Adrenal gland (tissue), 9 donors: ENCODE measurements at regions not wholly inside any gene's neighbourhood (a gene's known extent, or its start where the extent isn't known, plus 50 kb on each side); places are given as distances from the start of the nearest gene placed in this dataset.

Experiments used
- DNase-seq, 7 donors: peaks; one replicate each; pipeline ENCODE4 v3.0.0-alpha.2; 2019 to 2020
- H3K27ac ChIP-seq, 5 donors: fragments of 200-600 bp; sonication (generic) in 4 of 5; 1 replicate in 3 of 5; 2 replicates in 2 of 5; pipeline versions ENCODE4 v1.5.1 to v1.8.0; 2016 to 2020; ENCODE audit warnings: mild to moderate bottlenecking in 1 of 5
- H3K27me3 ChIP-seq: fragments of 200-600 bp; 2 replicates; pipeline ENCODE4 v1.8.0; 2021
- H3K36me3 ChIP-seq, 2 donors: fragments of 200-600 bp; replicated peaks in 1 of 2; 1 replicate in 1 of 2; 2 replicates in 1 of 2; pipeline versions ENCODE4 v1.5.1 to v1.8.0; 2018 to 2022
- H3K4me1 ChIP-seq, 2 donors: fragments of 200-600 bp; replicated peaks in 1 of 2; 1 replicate in 1 of 2; 2 replicates in 1 of 2; pipeline versions ENCODE4 v1.5.1 to v1.8.0; 2018 to 2021
- H3K4me3 ChIP-seq, 4 donors: fragments of 200-600 bp; sonication (generic) in 3 of 4; one replicate each; pipeline ENCODE4 v1.5.1; 2016 to 2018
- H3K9me3 ChIP-seq, 3 donors: fragments of 200-600 bp; sonication (generic) in 1 of 3; replicated peaks in 1 of 3; 1 replicate in 2 of 3; 2 replicates in 1 of 3; pipeline versions ENCODE4 v1.5.1 to v1.8.0; 2016 to 2021
- CTCF ChIP-seq, 6 experiments: fragments of 450-650 bp in 4 of 6; fragments of 200-600 bp in 2 of 6; sonication (generic) in 1 of 6; IDR thresholded peaks; 1 replicate in 5 of 6; 2 replicates in 1 of 6; pipeline versions ENCODE4 v1.5.1 to v1.8.0; 2016 to 2021; ENCODE audit warnings: antibody characterized with exemption in 6 of 6, mild to moderate bottlenecking in 2 of 6, moderate library complexity in 1 of 6
- POLR2A ChIP-seq, 2 donors: fragments of 450-650 bp; IDR thresholded peaks; one replicate each; pipeline ENCODE4 v1.6.1; 2017; ENCODE audit warnings: antibody characterized with exemption in 2 of 2, mild to moderate bottlenecking in 2 of 2, moderate library complexity in 1 of 2
- WGBS, 4 donors: extraction: QIAGEN DNeasy Blood & Tissue Kit in 2 of 4; methylation state at CpG; one replicate each; pipeline versions ENCODE4 v1.1.5 to v1.1.7; 2013 to 2017; 5-methylcytosine and 5-hydroxymethylcytosine counted together
- intact Hi-C, 2 donors: fragments of 100-400 bp; cut with DNase I; formaldehyde crosslinking; loops; one replicate each; pipeline versions ENCODE4 v1.14.1 to v1.15.0; 2022 to 2023
- donor health status: healthy with polysubstance abuse.
- donor health status: Bipolar disorder and iron deficiency.
- donor health status: DM: yes; HTN: yes; CAD: no.
- donor health status: DM: no; HTN: no; CAD: no.
- donor health status: DM: no; HTN: no; CAD: no.

- no peak for DNase-seq
- 49 to 62% (median 59%) methylated on average over 19 to 21 of the region's 21 CpGs for WGBS, 4 donors
- TF ChIP-seq POLR2A (IDR thresholded peaks at IDR 0.05) (no peak), CTCF (IDR thresholded peaks at IDR 0.05) (no peak)
- Histone ChIP-seq H3K27ac (no peak overlapping the region), H3K36me3 (no peaks in the 10 kb centered on the region), H3K9me3 (no peaks in the 10 kb centered on the region), H3K4me1 (no peaks in the 10 kb centered on the region), H3K27me3 (no peaks in the 10 kb centered on the region), H3K4me3 (no peak overlapping the region)
- intact Hi-C loops: no loop called here
These were observed 122.6 kb upstream of the RPL38 start for GRCh38 chr17:74080656-74081582.

GRCh38 chr17:74082886-74083285 lies 120.6 kb upstream of the RPL38 start:
- no peak overlapping the region for H3K27ac ChIP-seq
- no peak for DNase-seq
- no peaks in the 10 kb centered on the region for H3K27me3 ChIP-seq
- H3K9me3 ChIP-seq: no peaks in the 10 kb centered on the region
- no peaks in the 10 kb centered on the region for H3K36me3 ChIP-seq
- H3K4me1 ChIP-seq: no peaks in the 10 kb centered on the region
- H3K4me3 ChIP-seq: no peak overlapping the region
- WGBS, 4 donors: 74 to 86% (median 82%) methylated on average over 7 of the region's 7 CpGs
- TF ChIP-seq POLR2A (IDR thresholded peaks at IDR 0.05) (no peak), CTCF (IDR thresholded peaks at IDR 0.05) (no peak)
- intact Hi-C loops: no loop called here

- H3K27me3 ChIP-seq: no peaks in the 10 kb centered on the region
These were observed 120.2 kb upstream of the RPL38 start for GRCh38 chr17:74083321-74083720.

GRCh38 chr17:74085434-74085833 lies 118.0 kb upstream of the RPL38 start:
- Histone ChIP-seq H3K27me3 (no peaks in the 10 kb centered on the region), H3K4me1 (no peaks in the 10 kb centered on the region)

More at GRCh38 chr17:74083321-74083720, 120.2 kb upstream of the RPL38 start:
- Histone ChIP-seq H3K9me3 (no peaks in the 10 kb centered on the region), H3K4me1 (no peaks in the 10 kb centered on the region), H3K36me3 (no peaks in the 10 kb centered on the region), H3K4me3 (no peak overlapping the region), H3K27ac (no peak overlapping the region)
- intact Hi-C loops: no loop called here
- no peak for DNase-seq
- 63 to 90% (median 74%) methylated on average over 3 of the region's 3 CpGs for WGBS, 4 donors
- no peak for TF ChIP-seq POLR2A (IDR thresholded peaks at IDR 0.05)
- TF ChIP-seq CTCF (IDR thresholded peaks at IDR 0.05): no peak

More at GRCh38 chr17:74085434-74085833, 118.0 kb upstream of the RPL38 start:
- Histone ChIP-seq H3K4me3 (no peak overlapping the region), H3K36me3 (no peaks in the 10 kb centered on the region), H3K9me3 (no peaks in the 10 kb centered on the region), H3K27ac (no peak overlapping the region)
- intact Hi-C loops: no loop called here
- WGBS, 4 donors: 36 to 63% (median 53%) methylated on average over 3 of the region's 3 CpGs
- no peak for TF ChIP-seq CTCF (IDR thresholded peaks at IDR 0.05)
- no peak for TF ChIP-seq POLR2A (IDR thresholded peaks at IDR 0.05)
- no peak for DNase-seq
